ENCODE measurements at regions not wholly inside any gene's neighbourhood (a gene's known extent, or its start where the extent isn't known, plus 50 kb on each side); places are given as distances from the start of the nearest gene placed in this dataset.

GRCh38 chr16:6300523-6300922, 1032.1 kb upstream of the RBFOX1 start:
- no peak overlapping the region for H3K4me3 ChIP-seq (ENCODE audit: low read length)
- H3K4me2 ChIP-seq (ENCODE audit: low read length), result no peak overlapping the region
- DNase-seq (no peak), ATAC-seq (no peak)
- BruUV-seq (replicated peaks), result no TSS peak
- no peaks in the 10 kb centered on the region for H3K36me3 ChIP-seq (ENCODE audit: low read depth, low read length)
- H3K4me1 ChIP-seq (ENCODE audit: insufficient read depth, low read length), result no peaks in the 10 kb centered on the region
- ChIA-PET CTCF (no interaction called here), POLR2A (ENCODE audit: unreplicated experiment) (no interaction called here)
- no peak overlapping the region for H3K27ac ChIP-seq (ENCODE audit: low read length)
- no peaks in the 10 kb centered on the region for H4K20me1 ChIP-seq (ENCODE audit: low read length)
- H3K79me2 ChIP-seq (ENCODE audit: low read length), result no peaks in the 10 kb centered on the region
- H3K9ac ChIP-seq (ENCODE audit: low read length), result no peak overlapping the region
- no peaks in the 10 kb centered on the region for H3K9me3 ChIP-seq (ENCODE audit: low read length)
- intact Hi-C loops (cut with micrococcal nuclease), result no loop called here
- no peaks in the 10 kb centered on the region for H3F3A ChIP-seq (ENCODE audit: low read length, unreplicated experiment)
- no peaks in the 10 kb centered on the region for H3K27me3 ChIP-seq (ENCODE audit: low read length)
- H2AFZ ChIP-seq (ENCODE audit: low read length), result no peak overlapping the region
- TF ChIP-seq, protein P1, sequence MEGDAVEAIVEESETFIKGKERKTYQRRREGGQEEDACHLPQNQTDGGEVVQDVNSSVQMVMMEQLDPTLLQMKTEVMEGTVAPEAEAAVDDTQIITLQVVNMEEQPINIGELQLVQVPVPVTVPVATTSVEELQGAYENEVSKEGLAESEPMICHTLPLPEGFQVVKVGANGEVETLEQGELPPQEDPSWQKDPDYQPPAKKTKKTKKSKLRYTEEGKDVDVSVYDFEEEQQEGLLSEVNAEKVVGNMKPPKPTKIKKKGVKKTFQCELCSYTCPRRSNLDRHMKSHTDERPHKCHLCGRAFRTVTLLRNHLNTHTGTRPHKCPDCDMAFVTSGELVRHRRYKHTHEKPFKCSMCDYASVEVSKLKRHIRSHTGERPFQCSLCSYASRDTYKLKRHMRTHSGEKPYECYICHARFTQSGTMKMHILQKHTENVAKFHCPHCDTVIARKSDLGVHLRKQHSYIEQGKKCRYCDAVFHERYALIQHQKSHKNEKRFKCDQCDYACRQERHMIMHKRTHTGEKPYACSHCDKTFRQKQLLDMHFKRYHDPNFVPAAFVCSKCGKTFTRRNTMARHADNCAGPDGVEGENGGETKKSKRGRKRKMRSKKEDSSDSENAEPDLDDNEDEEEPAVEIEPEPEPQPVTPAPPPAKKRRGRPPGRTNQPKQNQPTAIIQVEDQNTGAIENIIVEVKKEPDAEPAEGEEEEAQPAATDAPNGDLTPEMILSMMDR (conservative IDR thresholded peaks at IDR 0.05; ENCODE audit: low read depth, low read length), result no peak
- TF ChIP-seq EZH2phosphoT487 (IDR thresholded peaks at IDR 0.05; ENCODE audit: borderline replicate concordance, low read length), result no peak
- TF ChIP-seq EZH2 (IDR thresholded peaks at IDR 0.05; ENCODE audit: low read length, unreplicated experiment), result no peak
- H3K9me2 ChIP-seq (replicated peaks; ENCODE audit: low read length), result no peaks in the 10 kb centered on the region

GRCh38 chr16:6297666-6298410, 1034.8 kb upstream of the RBFOX1 start:
- intact Hi-C loops (cut with micrococcal nuclease), result no loop called here
- no peak overlapping the region for H3K4me3 ChIP-seq (ENCODE audit: low read length)
- H3K27me3 ChIP-seq (ENCODE audit: low read length), result no peaks in the 10 kb centered on the region
- ChIA-PET POLR2A (ENCODE audit: unreplicated experiment) (no interaction called here), CTCF (no interaction called here)
- H3K4me2 ChIP-seq (ENCODE audit: low read length), result no peak overlapping the region
- H3K79me2 ChIP-seq (ENCODE audit: low read length), result no peaks in the 10 kb centered on the region
- ATAC-seq, result no peak
- no peak overlapping the region for H2AFZ ChIP-seq (ENCODE audit: low read length)
- no peaks in the 10 kb centered on the region for H4K20me1 ChIP-seq (ENCODE audit: low read length)
- H3K9ac ChIP-seq (ENCODE audit: low read length), result no peak overlapping the region
- no peaks in the 10 kb centered on the region for H3K4me1 ChIP-seq (ENCODE audit: insufficient read depth, low read length)
- no peak overlapping the region for H3K27ac ChIP-seq (ENCODE audit: low read length)
- no peaks in the 10 kb centered on the region for H3K9me3 ChIP-seq (ENCODE audit: low read length)
- no peak for DNase-seq
- no peaks in the 10 kb centered on the region for H3F3A ChIP-seq (ENCODE audit: low read length, unreplicated experiment)
- no TSS peak for BruUV-seq (replicated peaks)
- H3K36me3 ChIP-seq (ENCODE audit: low read depth, low read length), result no peaks in the 10 kb centered on the region
- TF ChIP-seq, protein P1 (conservative IDR thresholded peaks at IDR 0.05; ENCODE audit: low read depth, low read length), result no peak
- no peak for TF ChIP-seq EZH2 (IDR thresholded peaks at IDR 0.05; ENCODE audit: low read length, unreplicated experiment)
- TF ChIP-seq EZH2phosphoT487 (IDR thresholded peaks at IDR 0.05; ENCODE audit: borderline replicate concordance, low read length), result no peak
- no peaks in the 10 kb centered on the region for H3K9me2 ChIP-seq (replicated peaks; ENCODE audit: low read length)

GRCh38 chr16:6286176-6286575, 1046.5 kb upstream of the RBFOX1 start:
- no peak overlapping the region for H3K4me3 ChIP-seq (ENCODE audit: low read length)
- TF ChIP-seq EZH2 (IDR thresholded peaks at IDR 0.05; ENCODE audit: low read length, unreplicated experiment) (no peak), EZH2phosphoT487 (IDR thresholded peaks at IDR 0.05; ENCODE audit: borderline replicate concordance, low read length) (no peak)
- TF ChIP-seq, protein P1 (conservative IDR thresholded peaks at IDR 0.05; ENCODE audit: low read depth, low read length), result no peak
- ATAC-seq (no peak), DNase-seq (no peak)
- H4K20me1 ChIP-seq (ENCODE audit: low read length), result no peaks in the 10 kb centered on the region
- H3K4me2 ChIP-seq (ENCODE audit: low read length), result no peak overlapping the region
- no peaks in the 10 kb centered on the region for H3K9me3 ChIP-seq (ENCODE audit: low read length)
- H3K4me1 ChIP-seq (ENCODE audit: insufficient read depth, low read length), result no peaks in the 10 kb centered on the region
- H3K9ac ChIP-seq (ENCODE audit: low read length), result no peak overlapping the region
- no peaks in the 10 kb centered on the region for H3K79me2 ChIP-seq (ENCODE audit: low read length)
- H3K36me3 ChIP-seq (ENCODE audit: low read depth, low read length), result no peaks in the 10 kb centered on the region
- intact Hi-C loops (cut with micrococcal nuclease), result no loop called here
- H3K9me2 ChIP-seq (replicated peaks; ENCODE audit: low read length), result no peaks in the 10 kb centered on the region
- POLR2A ChIA-PET (ENCODE audit: unreplicated experiment), result no interaction called here
- no peak overlapping the region for H3K27ac ChIP-seq (ENCODE audit: low read length)
- BruUV-seq (replicated peaks), result no TSS peak
- no peak overlapping the region for H2AFZ ChIP-seq (ENCODE audit: low read length)
- H3F3A ChIP-seq (ENCODE audit: low read length, unreplicated experiment), result no peaks in the 10 kb centered on the region
- H3K27me3 ChIP-seq (ENCODE audit: low read length), result no peaks in the 10 kb centered on the region
- CTCF ChIA-PET, result no interaction called here
